HL-60 (cell line): ENCODE measurements at regions not wholly inside any gene's neighbourhood (a gene's known extent, or its start where the extent isn't known, plus 50 kb on each side); places are given as distances from the start of the nearest gene placed in this dataset.

Experiments used
- DNase-seq, 2 experiments: peaks; one replicate each; pipeline ENCODE4 v3.0.0-alpha.2; 2010 to 2020; ENCODE audit warnings: low read depth in 1 of 2, low spot score in 1 of 2
- H3K27ac ChIP-seq: fragments of 250-450 bp; sonication (Bioruptor Pico); replicated peaks from 2 replicates; pipeline ENCODE4 v1.5.1; 2020; ENCODE audit warnings: mild to moderate bottlenecking, moderate library complexity
- H3K27me3 ChIP-seq: fragments of 250-450 bp; sonication (Bioruptor Pico); 2 replicates; pipeline ENCODE4 v1.5.1; 2021; ENCODE audit warnings: mild to moderate bottlenecking, moderate library complexity; ENCODE audit not compliant: insufficient read depth, poor library complexity, severe bottlenecking
- H3K4me3 ChIP-seq: replicated peaks from 2 replicates; pipeline ENCODE4 v1.5.1; 2011; ENCODE audit warnings: mild to moderate bottlenecking, control low read depth, low read length; ENCODE audit not compliant: insufficient read depth
- GABPA ChIP-seq: IDR thresholded peaks from 2 replicates; pipeline ENCODE4 v1.6.1; 2012; ENCODE audit warnings: low read depth
- POLR2AphosphoS5 ChIP-seq: IDR thresholded peaks from 2 replicates; pipeline ENCODE4 v1.6.1; 2012; ENCODE audit warnings: low read depth
- SPI1 ChIP-seq: IDR thresholded peaks from 2 replicates; pipeline ENCODE4 v1.6.1; 2012; ENCODE audit warnings: low read depth, mild to moderate bottlenecking, borderline replicate concordance
- TF ChIP-seq, protein P1 (sequence below): IDR thresholded peaks from one replicate; pipeline ENCODE4 v1.5.1; 2011; ENCODE audit warnings: low read length, control low read depth, inconsistent platforms; ENCODE audit not compliant: insufficient read depth
- TF ChIP-seq, protein P2 (sequence below): IDR thresholded peaks from 2 replicates; pipeline ENCODE4 v1.6.1; 2012; ENCODE audit warnings: low read depth; ENCODE audit not compliant: insufficient replicate concordance

- Histone ChIP-seq H3K27me3 (no peaks in the 10 kb centered on the region), H3K4me3 (no peak overlapping the region), H3K27ac (no peak overlapping the region)
- DNase-seq, result no peak
- TF ChIP-seq GABPA (no peak), POLR2AphosphoS5 (no peak), SPI1 (no peak)
- TF ChIP-seq, protein P1, sequence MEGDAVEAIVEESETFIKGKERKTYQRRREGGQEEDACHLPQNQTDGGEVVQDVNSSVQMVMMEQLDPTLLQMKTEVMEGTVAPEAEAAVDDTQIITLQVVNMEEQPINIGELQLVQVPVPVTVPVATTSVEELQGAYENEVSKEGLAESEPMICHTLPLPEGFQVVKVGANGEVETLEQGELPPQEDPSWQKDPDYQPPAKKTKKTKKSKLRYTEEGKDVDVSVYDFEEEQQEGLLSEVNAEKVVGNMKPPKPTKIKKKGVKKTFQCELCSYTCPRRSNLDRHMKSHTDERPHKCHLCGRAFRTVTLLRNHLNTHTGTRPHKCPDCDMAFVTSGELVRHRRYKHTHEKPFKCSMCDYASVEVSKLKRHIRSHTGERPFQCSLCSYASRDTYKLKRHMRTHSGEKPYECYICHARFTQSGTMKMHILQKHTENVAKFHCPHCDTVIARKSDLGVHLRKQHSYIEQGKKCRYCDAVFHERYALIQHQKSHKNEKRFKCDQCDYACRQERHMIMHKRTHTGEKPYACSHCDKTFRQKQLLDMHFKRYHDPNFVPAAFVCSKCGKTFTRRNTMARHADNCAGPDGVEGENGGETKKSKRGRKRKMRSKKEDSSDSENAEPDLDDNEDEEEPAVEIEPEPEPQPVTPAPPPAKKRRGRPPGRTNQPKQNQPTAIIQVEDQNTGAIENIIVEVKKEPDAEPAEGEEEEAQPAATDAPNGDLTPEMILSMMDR, result no peak
- TF ChIP-seq, protein P2, sequence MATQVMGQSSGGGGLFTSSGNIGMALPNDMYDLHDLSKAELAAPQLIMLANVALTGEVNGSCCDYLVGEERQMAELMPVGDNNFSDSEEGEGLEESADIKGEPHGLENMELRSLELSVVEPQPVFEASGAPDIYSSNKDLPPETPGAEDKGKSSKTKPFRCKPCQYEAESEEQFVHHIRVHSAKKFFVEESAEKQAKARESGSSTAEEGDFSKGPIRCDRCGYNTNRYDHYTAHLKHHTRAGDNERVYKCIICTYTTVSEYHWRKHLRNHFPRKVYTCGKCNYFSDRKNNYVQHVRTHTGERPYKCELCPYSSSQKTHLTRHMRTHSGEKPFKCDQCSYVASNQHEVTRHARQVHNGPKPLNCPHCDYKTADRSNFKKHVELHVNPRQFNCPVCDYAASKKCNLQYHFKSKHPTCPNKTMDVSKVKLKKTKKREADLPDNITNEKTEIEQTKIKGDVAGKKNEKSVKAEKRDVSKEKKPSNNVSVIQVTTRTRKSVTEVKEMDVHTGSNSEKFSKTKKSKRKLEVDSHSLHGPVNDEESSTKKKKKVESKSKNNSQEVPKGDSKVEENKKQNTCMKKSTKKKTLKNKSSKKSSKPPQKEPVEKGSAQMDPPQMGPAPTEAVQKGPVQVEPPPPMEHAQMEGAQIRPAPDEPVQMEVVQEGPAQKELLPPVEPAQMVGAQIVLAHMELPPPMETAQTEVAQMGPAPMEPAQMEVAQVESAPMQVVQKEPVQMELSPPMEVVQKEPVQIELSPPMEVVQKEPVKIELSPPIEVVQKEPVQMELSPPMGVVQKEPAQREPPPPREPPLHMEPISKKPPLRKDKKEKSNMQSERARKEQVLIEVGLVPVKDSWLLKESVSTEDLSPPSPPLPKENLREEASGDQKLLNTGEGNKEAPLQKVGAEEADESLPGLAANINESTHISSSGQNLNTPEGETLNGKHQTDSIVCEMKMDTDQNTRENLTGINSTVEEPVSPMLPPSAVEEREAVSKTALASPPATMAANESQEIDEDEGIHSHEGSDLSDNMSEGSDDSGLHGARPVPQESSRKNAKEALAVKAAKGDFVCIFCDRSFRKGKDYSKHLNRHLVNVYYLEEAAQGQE, result no peak
These were observed 197.6 kb downstream of the SLC4A3 start for GRCh38 chr2:219824996-219825395.

- Histone ChIP-seq H3K27ac (no peak overlapping the region), H3K4me3 (no peak overlapping the region), H3K27me3 (no peaks in the 10 kb centered on the region)
- TF ChIP-seq GABPA (no peak), SPI1 (no peak)
- TF ChIP-seq, protein P2, result no peak
- TF ChIP-seq, protein P1, result no peak
- DNase-seq, result no peak
These were observed 200.7 kb downstream of the SLC4A3 start for GRCh38 chr2:219828127-219828526.

- TF ChIP-seq GABPA, result no peak
- TF ChIP-seq, protein P1, result no peak
- TF ChIP-seq POLR2AphosphoS5, result no peak
- TF ChIP-seq SPI1, result no peak
- TF ChIP-seq, protein P2, result no peak
- DNase-seq, result no peak
- Histone ChIP-seq H3K27ac (no peak overlapping the region), H3K4me3 (no peak overlapping the region), H3K27me3 (no peaks in the 10 kb centered on the region)
These were observed 202.4 kb downstream of the SLC4A3 start for GRCh38 chr2:219829667-219830352.
